GM21737 (cell line): ENCODE measurements at regions not wholly inside any gene's neighbourhood (a gene's known extent, or its start where the extent isn't known, plus 50 kb on each side); places are given as distances from the start of the nearest gene placed in this dataset.
"Not testable (repeated sequence)": the region's sequence is repeated elsewhere in the genome, so short reads cannot be mapped to it uniquely, and the experiment has no call there.

ENCODE experiments used
- ATAC-seq: cut with Tn5 transposase; IDR thresholded peaks from one replicate; pipeline ENCODE4 v1.9.1; 2021; ENCODE audit warnings: mild to moderate bottlenecking, moderate library complexity; ENCODE audit not compliant: unreplicated experiment

DNA sequence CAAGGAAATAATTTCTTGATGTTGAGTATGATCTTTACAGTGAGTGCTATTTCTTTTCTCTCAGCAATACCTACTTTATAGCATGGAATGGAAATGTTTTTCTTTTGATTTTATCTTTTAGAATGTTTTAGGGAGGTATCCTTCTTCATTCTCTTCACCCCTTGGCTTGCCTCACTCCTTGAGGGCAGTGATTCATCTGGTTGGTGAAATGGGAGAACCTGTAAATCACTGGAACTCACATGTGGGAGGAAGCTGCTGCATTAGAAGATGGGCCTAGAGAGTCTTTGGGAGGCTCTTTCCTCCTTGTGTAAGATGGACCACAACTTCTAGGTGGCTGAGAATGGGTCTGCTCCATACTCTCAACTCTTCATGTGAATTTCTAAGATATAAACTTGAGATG, 244.8 kb upstream of the SYNCRIP start:
- ATAC-seq, result no peak

DNA sequence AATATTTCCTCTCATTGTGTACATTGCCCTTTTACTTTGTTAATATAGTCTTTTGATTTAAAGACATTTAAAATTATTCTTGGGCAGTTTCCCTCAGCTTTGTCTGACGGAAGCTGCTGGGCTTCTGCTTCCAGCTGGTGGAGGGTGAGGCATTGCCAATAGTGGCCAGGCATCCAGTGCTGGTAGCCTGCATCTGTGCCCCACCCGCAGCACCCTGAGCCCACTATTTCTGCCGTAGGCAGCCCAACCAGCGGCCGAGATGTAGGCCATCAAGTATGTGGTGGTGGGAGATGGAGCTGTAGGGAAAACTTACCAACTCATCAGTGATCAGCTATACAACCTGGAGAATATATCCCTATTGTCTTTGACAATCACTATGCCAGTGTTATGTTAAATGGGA, 226.0 kb upstream of the SYNCRIP start:
- no peak for ATAC-seq

DNA sequence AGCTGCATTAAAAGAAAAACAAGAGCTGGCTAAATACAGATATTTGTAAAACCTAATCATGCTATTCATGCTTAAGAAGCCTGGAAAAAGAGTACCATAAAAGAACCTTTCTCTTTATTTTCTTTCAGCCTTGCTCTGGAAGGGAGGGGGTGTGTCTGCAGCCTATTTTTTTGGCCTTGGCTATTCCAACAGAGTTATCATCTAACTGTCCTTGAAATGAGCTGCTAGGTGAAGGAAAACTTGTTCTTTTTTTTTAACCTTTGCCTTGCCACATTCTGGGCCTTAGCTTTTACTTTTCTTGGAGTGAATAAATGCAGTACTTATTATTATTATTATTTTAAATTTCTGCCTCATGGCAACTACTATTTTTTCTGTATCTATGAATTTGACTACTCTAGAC, 224.9 kb upstream of the SYNCRIP start:
- no peak for ATAC-seq

DNA sequence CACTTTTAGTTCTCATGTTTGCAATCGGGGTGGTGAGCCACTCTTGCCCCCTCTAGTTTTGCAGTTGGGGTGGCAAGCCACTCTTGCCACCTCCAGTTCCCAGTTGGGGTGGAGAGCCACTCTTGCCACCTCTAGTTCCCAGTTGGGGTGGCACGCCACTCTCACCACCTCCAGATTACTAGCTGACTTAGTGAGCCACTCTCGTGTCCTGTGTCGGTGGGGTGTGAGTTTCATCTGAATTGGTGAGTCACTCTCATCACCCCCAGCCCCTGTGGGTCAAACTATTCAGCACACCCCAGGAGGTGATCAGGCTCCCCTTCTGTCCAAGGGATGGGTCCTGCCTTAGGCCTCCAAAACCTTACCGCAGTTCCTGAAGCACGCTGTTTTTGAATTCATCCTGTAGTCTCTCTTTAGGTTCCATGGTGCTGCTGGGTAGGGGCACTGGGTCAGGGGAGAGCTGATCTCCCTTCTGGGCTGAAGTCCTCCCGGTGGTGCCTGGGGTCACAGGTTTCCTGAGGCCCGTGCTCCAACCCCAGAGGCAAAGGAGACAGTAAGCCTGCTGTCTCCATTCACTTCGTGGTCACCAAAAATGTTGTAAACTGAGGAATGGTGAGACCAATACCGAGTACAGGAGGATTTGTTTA, 224.2 kb upstream of the SYNCRIP start:
- no peak for ATAC-seq

DNA sequence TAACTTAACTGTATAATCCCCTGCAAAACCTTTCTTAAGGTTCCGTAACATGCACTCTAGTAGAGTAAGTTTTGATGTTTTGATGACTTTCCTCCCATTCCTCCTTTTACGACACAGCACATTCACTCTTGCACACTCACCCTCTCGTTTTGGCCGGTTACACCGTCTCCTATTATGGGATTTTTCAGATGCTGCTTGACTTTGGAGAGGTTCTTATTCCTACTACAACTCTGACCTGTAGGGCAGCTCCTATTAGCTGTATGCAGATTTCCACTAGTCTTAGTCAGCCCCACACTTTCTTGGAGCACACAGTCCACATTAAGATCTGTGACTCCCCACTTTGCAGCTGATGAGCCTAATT, 223.7 kb upstream of the SYNCRIP start:
- ATAC-seq, result no peak

DNA sequence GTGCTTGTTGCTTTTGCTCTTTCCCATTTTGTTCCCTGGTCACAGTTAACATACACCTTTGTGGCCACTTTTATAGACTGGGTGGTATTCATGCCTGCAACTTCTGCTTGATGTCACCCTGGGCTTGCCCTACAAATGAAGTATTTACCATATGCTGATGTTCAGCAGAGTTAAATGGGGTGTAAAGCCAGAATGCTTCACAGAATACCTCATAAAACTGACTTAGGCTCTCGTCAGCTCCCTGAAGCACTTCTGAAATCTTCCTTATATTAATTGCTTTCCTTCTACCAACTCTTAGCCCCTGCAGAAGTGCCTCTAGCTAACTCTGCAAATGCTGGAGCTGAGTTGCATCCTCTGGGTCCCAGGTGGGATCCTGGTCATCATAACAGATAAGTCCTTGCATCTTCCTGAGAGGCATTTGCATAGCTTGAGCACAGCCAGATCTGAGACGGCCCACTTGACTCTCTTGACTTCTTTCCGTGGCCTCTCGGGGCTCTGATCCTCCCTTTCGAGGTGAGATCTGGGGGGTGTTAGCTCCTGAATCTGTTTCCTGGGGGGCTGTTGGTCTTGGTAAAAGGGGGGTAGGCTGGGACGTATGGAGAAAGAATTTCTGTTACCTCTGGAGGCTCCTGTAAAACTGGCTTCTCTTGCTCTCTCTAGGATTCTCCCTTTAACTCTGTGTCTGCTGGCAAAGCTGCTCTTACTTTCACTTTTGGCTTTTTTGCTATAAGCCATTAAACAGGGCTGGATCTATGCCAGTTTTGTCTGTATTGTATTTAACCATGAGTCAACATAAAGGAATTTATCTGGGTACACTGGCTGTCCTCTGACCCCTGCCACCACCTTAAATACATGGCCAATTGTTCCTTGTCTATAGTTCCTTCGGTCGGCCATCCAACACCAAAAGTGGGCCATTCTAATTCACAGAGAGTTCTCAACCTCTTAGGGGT, 223.0 kb upstream of the SYNCRIP start:
- no peak for ATAC-seq

DNA sequence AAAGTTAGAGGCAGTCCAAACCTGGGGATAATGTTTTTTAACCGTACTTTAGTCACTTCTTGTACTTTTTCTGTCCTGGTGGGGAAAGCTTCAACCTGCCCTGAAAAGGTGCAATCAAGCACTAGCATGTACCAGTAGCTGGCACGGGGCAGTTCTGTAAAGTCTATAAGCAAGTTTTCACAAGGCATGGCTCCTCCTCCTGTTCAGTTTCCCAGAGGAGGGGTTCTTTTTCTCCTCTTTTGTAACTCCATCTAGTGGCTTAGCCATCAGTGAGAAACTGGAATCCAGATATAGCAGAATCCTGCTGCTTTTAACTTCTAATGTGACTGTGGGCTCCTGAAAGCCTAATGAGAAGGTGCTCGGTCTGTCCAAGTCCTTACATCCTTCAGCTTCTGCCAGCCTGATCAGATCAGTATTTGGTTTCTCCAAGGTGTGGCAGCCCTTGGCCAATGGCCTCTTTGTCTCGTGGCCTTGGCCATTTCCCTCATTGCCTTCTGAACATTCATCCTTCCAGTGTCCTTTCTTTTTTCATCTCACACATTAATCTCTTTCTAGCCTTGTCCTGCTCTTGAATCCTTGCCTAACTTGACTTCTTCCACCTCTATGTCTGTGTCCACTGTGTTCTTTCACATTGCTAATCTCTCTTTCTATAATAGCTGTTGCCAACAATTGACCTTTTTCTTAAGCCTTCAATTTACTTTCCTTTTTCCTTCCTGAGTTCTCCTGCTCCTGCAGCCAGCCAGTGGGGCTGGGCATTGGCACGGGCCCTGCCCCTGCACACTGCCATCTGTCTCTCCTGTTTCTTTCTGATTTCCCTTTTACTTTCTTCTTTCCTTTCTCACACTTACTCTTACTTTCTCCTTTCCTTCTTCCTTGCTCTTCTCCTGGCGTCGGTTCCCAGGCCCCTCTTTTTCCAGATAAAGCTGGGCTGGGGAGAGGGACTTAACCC, 222.0 kb upstream of the SYNCRIP start:
- ATAC-seq, result no peak

DNA sequence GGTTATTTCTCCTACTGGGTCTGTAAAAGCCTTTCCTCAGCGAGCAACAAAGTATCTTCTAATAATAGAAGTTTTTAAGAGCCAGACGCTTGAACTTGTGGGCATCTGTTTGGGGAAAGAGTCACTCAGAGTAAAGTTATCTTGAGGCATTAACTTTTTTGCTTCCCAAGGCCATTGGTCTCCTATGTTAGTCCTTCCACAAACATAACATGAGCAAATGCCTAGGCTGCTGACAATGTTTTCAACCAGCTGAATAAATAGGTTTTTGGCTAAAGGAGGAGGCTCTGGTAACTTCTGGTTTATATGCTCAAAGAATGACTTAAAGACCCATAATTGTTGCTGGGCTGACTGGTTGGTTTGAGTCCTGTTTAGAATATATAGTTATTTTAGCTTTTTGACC, 213.5 kb upstream of the SYNCRIP start:
- no peak for ATAC-seq

DNA sequence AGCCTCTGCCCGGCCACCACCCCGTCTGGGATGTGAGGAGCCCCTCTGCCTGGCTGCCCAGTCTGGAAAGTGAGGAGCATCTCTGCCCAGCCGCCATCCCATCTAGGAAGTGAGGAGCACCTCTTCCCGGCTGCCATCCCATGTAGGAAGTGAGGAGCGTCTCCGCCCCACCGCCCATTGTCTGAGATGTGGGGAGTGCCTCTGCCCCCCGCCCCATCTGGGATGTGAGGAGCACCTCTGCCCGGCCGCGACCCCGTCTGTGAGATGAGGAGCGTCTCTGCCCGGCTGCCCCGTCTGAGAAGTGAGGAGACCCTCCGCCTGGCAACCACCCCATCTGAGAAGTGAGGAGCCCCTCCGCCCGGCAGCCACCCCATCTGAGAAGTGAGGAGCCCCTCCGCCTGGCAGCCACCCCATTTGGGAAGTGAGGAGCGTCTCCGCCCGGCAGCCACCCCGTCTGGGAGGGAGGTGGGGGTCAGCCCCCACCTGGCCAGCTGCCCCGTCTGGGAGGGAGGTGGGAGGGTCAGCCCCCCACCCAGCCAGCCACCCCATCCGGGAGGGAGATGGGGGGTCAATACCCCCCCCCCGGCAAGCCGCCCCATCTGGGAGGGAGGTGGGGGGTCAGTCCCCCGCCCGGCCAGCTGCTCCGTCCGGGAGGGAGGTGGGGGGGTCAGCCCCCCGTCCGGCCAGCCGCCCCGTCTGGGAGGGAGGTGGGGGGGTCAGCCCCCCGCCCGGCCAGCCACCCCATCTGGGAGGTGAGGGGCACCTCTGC, 195.8 kb upstream of the SYNCRIP start:
- not testable (repeated sequence) for ATAC-seq

DNA sequence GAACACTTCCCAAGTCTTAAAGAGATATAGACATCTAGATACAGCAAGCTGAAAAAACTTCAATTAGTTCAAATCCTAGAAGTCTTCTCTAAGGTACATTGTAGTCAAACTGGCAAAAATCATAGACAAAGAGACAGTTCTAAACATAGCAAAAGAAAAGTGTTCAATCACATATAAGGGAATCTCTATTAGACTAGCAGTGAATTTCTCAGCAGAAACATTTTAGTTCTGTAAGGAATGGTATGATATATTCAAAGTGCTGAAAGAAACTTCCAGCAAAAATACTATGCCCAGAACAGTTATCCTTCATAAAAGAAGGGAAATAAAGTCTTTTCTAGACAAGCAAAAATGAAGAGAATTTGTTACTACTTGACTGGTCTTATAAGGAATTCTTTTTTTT, 186.3 kb upstream of the SYNCRIP start:
- no peak for ATAC-seq

DNA sequence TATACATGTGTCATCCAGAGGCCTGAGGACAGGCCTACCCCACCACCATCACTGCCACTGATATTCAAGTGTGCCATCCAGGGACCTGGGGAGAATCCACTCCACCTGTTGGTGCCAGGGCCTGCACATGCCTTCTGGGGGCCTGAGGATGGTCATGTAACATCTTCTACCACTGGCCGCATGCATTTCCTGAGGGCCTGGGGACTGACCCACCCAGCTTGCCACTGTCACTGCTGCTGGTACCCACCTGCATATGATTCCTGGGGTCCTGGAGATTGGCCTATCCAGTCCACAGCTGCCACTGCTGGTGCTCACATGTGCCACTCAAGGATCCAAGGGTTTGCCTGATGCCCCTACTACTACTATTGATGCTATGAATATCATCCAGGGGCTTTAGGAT, 184.3 kb upstream of the SYNCRIP start:
- ATAC-seq, result no peak

DNA sequence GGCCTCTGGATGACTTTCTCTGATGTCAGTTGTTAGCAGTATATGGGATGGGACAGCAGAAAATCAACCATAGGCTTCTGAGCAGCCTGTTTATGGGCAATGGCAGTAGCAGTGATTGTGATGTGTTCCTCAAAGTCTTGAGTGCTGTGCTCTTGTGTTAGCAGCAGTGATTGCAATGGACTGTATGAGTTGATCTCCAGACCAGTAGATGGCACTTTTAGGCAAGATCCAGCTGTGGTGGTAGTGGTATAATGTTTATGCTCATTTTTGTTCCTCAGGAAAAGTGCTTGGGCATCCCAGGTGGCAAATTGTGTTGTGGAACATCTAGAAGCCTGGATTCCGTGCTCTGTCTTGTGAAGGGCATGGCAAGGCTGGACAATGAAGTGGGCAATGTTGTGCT, 181.6 kb upstream of the SYNCRIP start:
- no peak for ATAC-seq

DNA sequence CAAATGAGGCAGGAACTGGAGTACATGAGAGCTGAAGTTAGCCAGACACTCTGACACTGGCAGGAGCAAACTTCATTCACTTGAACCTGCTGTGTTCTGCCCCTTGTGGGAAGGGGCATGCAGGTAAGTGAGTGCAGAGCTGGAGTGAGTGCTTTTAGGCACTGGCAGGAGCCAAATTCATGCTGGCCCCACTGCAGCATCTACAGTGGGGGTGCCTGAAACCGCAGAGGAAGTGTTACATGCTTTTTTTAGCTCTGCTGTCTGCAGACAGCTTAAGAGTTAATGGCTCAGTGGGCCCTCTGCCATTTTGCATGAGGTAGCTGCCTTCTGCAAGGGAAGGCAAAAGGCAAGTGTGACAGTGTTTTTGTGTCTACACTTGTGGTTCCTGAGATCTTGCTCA, 167.9 kb upstream of the SYNCRIP start:
- no peak for ATAC-seq

DNA sequence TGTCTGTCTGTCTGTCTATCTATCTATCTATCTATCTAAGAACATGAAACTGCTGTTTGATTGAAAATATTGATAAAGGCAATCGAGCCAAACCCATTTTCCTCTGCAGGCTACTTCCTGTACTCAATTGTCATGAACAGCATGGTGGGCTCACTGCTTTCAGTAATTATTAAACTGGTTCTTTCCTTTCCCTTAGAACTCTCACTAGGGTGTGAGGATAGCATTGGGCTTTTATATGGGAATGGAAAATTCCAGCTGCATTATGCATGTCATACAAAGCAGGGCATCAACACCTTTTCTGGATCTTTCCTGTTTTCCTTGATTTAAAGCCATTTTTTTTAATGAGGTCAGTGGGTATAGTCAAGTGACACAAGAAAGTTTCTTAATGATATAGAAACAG, 161.0 kb upstream of the SYNCRIP start:
- ATAC-seq, result no peak

DNA sequence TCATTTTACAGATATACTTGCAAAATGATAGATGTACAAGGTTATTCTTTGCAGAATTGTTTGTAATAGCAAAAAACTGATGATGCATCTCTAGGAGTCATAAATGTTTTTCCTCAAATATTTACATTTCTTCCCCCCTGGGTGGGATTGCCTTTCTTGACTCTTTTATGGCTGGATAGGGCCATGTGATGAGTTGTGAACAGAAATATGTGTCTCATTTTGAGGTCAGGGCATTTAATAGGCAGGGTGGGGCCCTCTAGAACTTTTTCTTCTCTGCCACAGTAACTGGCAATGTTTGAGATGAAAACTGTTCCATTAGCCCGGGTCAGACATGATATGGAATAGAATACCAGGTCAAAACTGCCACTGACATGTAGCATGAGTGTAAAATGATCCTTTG, 159.5 kb upstream of the SYNCRIP start:
- ATAC-seq, result no peak

DNA sequence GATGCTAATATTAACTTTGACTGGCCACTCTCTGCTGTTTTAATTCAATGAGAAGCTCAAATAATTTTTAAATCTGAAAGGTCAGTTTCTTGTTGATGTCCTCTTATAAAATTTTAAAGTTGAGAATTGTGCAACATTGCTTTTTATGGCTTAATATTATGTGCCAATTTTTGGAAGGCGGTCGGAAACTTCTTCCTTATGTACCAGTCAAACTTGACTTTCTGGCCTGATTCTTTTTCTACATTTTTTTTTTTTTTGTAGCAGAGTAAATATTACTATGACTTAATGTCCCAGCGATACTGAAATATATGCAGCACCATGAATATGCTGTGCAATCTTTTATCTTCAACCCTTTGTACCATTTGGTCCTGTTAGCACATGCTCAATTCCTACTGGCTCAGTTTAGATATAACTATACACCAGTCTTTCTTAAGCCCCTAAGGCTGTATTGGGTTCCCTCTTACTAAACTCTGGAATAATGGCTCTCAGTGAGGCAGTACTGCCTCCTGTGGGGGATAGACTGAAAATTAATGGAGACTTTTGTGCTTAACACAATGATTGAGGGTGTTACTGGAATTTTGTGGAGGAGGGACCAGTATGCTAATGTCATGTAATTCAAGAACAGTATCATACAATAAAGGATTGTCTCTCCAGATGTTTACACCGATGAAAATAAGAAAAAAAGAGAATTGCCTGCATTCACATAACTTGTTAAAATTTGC, 156.4 kb upstream of the SYNCRIP start:
- ATAC-seq, result no peak

DNA sequence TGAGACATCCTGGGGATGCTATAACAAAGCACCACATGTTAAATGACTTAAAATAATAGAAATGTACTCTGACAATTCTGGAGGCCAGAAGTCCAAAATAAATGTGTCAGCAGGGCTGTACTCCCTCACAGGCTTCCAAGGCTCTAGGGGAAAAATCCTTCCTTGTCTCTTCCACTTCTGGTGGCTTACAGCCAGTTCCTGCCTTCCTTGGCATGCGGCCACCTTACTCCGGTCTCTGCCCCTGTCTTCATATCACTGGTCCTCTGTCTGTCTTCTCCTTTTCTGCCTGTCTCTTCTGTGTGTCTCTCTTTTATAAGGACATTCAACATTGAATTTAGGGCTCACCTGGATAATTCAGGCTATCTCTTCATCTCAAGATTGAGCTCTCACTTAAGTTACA, 155.3 kb upstream of the SYNCRIP start:
- no peak for ATAC-seq

DNA sequence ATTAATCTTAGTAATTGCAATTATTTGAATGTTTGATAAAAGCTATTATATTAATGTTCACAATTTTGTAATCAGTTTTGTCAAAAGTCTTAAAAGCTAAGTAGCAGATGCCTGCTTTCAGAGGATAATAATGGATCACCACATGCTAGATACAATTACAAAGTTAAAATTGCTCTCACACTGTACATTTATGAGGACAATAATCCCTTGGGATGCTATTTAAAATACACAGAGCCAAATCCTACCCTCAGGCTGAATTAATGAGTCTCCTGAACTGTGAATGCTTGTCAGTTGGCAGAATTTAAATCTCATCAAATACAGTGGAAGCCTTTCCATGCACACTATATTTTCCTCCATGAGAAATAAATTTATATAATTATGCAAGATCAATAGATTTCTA, 153.3 kb upstream of the SYNCRIP start:
- no peak for ATAC-seq

DNA sequence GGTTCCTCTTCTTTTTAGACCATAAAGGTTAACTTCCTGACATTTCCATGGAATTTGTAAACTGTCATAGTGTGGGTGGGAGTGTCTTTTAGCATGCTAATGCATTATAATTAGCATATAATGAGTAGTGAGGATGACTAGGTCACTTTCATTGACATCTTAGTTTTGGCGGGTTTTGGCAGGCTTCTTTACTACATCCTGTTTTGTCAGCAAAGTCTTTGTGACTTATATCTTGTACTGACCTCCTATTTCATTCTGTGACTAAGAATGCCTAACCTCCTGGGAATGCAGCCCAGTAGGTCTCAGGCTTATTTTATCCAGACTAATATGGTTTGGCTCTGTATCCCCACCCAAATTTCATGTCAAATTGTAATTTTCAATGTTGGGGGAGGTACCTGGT, 149.6 kb upstream of the SYNCRIP start:
- no peak for ATAC-seq

DNA sequence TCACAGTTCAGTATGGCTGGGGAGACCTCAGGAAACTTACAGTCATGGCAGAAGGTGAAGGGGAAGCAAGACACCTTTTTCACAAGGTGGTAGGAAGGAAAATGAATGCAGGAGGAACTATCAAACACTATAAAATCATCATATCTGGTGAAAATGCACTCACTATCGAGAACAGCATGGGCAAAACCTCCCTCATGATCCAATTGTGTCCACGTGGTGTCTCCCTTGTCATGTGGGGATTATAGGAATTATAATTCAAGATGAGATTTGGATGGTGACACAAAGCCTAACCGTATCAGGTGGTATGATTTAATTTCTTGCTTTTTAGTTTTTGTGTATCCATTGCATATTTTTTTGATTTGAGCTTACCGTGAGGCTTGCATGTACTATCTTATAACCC, 133.2 kb upstream of the SYNCRIP start:
- ATAC-seq, result no peak
